Left cardiac atrium (tissue), 4 donors: ENCODE measurements at regions not wholly inside any gene's neighbourhood (a gene's known extent, or its start where the extent isn't known, plus 50 kb on each side); places are given as distances from the start of the nearest gene placed in this dataset.
A peak's percentile ranks its signal among the peaks of the same experiment; 100 is the strongest.

ENCODE experiments used
- ATAC-seq, 2 donors: fragments of 200-7000 bp; cut with Tn5 transposase; one replicate each; pipeline ENCODE4 v1.9.1; 2020; ENCODE audit warnings: mild to moderate bottlenecking in 2 of 2, moderate library complexity in 2 of 2
- DNase-seq: peaks from one replicate; pipeline ENCODE4 v3.0.0-alpha.2; 2020
- intact Hi-C, 2 donors: fragments of 100-400 bp; cut with DNase I; formaldehyde crosslinking; loops; one replicate each; pipeline versions ENCODE4 v1.14.1 to v1.15.1; 2022 to 2023
- donor health status: DM: no; HTN: yes; CAD: no.
- donor health status: DM: no; HTN: yes; CAD: no; lungs with severe emphysema.
- donor health status: DM: yes; HTN: yes; CAD: no.
- donor health status: Dilated cardiomyopathy.

GRCh38 chr7:156106107-156106426 lies 293.8 kb upstream of the SHH start:
- ATAC-seq (no peak), DNase-seq (no peak)
- intact Hi-C loops: no loop called here

GRCh38 chr7:156105337-156106106 lies 293.3 kb upstream of the SHH start:
- intact Hi-C loops: no loop called here
- DNase-seq (no peak), ATAC-seq (no peak)

- DNase-seq: no peak
- no peak for ATAC-seq
- intact Hi-C loops: no loop called here
Measured at GRCh38 chr7:156104501-156105336, 292.5 kb upstream of the SHH start.

DNA sequence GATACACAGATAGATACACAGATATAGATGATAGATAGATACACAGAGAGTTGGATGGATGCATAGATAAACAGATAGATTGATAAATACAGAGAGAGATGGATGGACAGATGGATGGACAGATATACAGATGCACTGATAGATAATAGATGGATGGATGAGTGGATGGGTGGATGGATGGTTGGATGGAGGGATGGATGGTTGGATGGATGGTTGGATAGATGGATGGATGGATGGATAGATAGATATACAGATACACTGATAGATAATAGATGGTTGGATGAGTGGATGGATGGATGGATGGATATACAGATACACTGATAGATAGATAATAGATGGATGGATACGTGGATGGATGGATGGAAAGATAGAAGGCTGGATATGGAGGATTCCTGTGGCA lies 290.0 kb upstream of the SHH start:
- ATAC-seq (no peak), DNase-seq (no peak)
- intact Hi-C loops: no loop called here

DNA sequence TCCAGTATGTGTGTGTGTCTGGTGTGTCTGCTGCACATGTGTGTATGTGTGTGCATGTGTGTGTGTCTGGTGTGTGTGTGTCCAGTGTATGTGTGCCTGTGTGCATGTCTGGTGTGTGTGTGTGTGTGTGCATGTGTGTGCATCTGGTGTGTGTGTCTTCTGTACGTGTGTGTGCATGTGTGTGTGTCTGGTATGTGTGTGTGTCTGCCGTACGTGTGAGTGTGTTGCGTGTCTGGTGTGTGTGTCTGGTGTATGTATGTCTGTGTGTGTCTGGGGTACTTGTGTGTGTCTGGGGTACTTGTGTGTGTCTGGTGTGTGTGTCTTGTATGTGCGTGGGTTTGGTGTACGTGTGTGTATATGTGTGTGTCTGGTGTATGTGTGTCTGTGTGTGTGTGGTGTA lies 289.1 kb upstream of the SHH start:
- intact Hi-C loops: no loop called here
- ATAC-seq (no peak), DNase-seq (no peak)

DNA sequence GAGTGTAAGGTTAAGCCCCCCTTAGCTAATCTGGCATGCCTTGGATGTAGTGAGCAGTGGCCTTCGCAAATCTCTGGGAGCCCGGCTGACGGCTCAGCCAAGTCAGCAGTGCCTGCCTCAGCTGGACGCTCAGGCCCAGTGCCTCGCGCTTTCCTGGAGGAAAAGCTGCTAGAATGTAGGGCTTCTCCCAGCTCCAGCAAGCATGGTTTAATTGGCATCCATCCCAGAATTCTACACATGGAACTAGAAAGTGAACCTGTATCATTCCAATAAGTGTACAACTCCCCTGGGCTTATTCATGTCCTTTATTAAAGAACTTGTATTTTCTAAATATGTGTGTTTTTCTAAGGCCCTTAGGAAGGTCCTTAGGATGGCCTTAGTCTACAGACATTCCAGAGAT lies 287.8 kb upstream of the SHH start:
- ATAC-seq (no peak), DNase-seq (no peak)
- intact Hi-C loops: no loop called here

DNA sequence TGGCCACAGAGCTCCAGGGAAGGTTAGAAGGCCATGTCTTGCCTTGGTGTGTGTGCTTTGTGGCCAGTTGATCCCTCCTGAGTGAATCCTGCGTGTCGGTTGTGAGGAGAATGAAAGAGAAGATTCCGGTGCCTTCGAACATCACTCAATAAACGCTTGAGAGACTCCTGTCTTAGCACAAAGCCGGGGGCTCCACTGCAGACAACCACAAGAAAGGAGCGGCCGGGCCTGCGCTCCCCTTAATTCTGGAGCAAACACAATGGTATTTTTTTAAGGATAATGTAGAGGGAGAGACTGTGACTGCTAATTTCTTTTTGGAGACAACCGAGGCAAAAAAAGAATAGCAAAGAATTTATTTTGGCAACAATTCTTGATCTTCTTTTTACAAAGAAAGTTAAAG lies 286.8 kb upstream of the SHH start:
- DNase-seq (no peak), ATAC-seq (no peak)
- intact Hi-C loops: no loop called here

DNA sequence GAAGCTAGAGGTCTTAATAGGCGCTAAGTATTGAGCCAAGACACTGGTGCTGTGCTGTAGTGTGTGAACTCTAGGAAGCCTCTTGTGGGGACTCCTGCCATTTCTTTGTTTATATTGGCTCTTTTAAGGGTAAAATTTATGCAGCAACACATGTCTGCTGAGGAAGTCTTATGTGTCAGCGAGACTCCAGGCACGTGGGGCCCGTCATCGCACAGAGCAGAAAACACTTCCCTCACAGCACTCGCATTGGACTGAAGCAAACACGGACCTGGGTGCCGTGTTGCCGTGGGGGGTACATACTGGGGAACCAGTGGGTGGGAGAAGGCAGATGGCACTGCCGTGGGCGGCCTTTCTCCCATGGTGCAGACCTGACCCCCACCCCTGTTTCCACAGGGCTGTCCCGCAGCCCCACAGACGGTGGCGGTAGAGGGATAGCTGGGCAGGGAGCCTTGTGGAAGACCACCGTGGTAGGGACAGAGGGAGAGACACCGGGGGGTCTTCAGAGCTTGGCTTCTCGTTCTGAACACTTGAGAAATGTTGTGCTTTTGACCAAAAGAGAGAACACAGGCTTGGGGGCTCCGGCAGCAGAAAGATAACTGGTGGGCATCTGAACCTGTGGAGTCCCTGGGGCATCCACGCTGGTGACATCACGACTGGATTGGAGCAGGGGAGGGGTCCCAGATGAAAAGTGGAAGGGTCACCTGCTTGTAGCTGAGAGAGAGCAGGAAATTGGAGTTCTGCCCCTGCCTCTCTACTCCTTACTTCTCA lies 284.7 kb upstream of the SHH start:
- DNase-seq (no peak), ATAC-seq (peak in 1 of 2 donors; percentile 27)
- intact Hi-C loops: no loop called here

DNA sequence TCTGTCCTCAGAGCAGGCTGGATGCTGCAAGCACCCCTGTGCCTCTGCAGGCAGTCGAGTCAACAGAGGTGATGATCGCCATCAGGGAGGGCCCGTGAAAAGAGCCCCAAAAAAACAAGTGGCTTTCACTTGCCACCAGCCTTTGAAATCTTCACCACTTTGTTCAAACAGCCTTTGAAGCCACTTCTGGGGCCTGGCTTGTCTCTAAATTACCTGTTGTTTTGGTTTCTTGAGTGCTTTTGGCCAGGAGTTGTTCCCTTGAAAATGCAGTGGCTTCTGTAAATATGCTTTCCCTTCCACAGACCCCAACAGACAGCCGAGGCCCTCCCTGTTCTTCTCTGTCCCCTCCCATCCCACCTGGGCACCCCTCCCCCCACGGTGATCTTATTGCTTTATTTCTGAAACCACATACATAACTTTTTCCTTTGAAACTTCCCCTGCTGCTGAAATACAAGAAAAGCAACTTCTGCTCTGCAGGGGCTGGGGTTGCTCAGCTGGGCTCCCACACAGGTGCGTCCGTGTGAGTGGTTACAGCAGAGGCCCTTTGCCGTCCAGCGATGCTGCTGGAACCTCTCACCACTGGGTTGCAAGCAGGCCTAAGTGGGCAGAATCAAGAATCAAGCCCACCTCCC lies 283.8 kb upstream of the SHH start:
- DNase-seq (no peak), ATAC-seq (no peak)
- intact Hi-C loops: no loop called here

DNA sequence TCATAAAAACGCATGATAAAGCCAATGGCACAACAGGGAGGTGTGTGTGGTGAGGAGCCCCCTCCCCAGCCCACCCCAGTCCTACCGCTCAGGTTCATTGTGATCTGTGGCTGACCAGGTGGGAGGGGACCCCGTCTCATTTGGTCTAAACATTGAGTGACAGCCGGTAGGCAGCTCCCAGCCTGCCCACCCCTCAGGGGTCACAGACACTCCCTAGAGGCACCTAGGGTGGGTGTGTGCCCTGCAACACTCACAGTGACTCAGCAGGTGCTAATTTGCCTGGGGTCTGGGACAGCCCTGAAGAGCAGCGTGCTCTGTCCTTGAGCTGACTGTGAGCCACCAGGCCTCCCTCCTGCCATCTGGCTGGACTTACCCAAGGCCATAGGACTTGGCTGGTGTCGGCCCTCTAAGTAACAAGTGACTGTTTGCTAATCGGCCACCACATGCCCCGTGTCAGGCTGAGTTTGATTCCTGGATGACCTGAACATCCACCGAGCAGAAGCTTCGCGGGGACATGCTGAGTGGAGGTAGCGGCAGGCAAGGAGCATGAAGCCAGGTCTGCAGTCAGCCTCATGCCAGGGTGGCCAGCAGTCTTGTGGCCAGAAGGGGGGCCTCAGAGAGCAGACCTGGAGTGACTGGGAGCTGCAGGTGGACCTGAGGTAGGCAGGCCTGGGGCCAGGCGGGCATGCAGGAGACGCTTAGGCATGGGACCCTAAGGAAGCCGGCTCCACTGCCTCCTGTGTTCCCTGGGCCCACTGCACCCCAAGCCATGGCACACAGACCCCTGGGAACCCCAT lies 282.3 kb upstream of the SHH start:
- no peak for DNase-seq
- ATAC-seq: no peak
- intact Hi-C loops: no loop called here

DNA sequence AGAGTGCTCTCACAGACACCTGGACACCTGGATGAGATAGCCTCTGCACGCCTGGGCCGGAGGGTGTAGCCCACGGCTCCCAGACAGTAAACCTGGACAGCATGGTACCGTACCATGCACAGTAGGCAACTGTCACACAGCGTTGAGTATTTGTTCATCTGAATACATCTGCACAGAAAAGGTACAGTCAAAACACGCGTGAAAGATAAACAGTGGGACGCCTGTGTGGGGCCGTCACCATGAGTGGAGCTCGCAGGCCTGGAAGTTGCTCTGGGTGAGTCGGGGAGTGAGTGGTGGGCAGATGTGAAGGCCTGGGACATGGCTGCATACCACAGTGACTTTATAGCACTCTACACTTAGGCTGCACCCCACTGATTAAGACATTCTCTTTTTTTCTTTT lies 280.0 kb upstream of the SHH start:
- no peak for ATAC-seq
- intact Hi-C loops: no loop called here
- no peak for DNase-seq

DNA sequence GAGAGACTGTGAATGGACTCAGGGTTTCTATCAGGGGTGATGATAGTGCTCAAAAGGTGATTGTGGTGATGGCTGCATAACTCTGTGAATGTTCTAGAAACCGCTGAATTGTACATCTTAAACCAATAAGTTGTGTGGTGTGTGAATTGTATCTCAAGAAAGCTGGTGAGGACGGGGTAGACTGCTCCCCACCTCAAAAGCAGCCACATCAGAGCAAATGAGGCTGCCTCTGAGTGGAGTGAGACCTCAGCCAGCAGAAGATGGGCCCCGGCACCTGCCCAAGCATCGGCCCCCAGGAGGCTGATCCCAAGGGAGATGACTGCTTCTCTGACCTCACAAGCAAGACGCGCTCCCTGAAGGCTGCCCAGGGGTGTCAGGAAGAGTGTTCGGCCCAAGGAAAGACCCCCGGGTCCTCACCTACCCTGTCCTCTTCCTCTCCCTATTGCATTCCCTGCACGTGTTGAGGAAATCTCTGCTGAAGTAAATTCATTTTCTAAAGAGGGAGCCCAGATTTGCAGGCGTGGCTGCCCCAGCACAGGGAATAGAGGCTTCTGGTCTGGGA lies 279.3 kb upstream of the SHH start:
- intact Hi-C loops: no loop called here

GRCh38 chr7:156090988-156091387 lies 278.7 kb upstream of the SHH start:
- intact Hi-C loops: no loop called here
- no peak for ATAC-seq
- no peak for DNase-seq

More for the DNA sequence above, 279.3 kb upstream of the SHH start:
- no peak for ATAC-seq
- DNase-seq: no peak

- intact Hi-C loops: no loop called here
- DNase-seq (no peak), ATAC-seq (no peak)
Measured at GRCh38 chr7:156089222-156089621, 277.0 kb upstream of the SHH start.

- intact Hi-C loops: no loop called here
- no peak for DNase-seq
Measured at GRCh38 chr7:156088115-156088514, 275.9 kb upstream of the SHH start.

GRCh38 chr7:156082048-156083040 lies 270.1 kb upstream of the SHH start:
- intact Hi-C loops: no loop called here
- no peak for ATAC-seq

More at GRCh38 chr7:156088115-156088514, 275.9 kb upstream of the SHH start:
- no peak for ATAC-seq

GRCh38 chr7:156080596-156080995 lies 268.3 kb upstream of the SHH start:
- no peak for ATAC-seq
- intact Hi-C loops: no loop called here
- no peak for DNase-seq

More at GRCh38 chr7:156082048-156083040, 270.1 kb upstream of the SHH start:
- DNase-seq: no peak
